Thyroid gland (tissue), 4 donors: ENCODE measurements at regions not wholly inside any gene's neighbourhood (a gene's known extent, or its start where the extent isn't known, plus 50 kb on each side); places are given as distances from the start of the nearest gene placed in this dataset.

Experiments used
- POLR2A ChIP-seq, 2 donors: fragments of 450-650 bp; IDR thresholded peaks; one replicate each; pipeline ENCODE4 v1.6.1; 2017; ENCODE audit warnings: antibody characterized with exemption in 2 of 2, mild to moderate bottlenecking in 2 of 2, moderate library complexity in 1 of 2
- TF ChIP-seq, protein P1 (sequence below), 6 experiments: fragments of 200-600 bp in 3 of 6; fragments of 450-650 bp in 3 of 6; sonication (generic) in 3 of 6; IDR thresholded peaks; one replicate each; pipeline ENCODE4 v1.5.1; 2016 to 2019; ENCODE audit warnings: antibody characterized with exemption in 6 of 6, mild to moderate bottlenecking in 2 of 6, inconsistent platforms in 1 of 6, moderate library complexity in 1 of 6

DNA sequence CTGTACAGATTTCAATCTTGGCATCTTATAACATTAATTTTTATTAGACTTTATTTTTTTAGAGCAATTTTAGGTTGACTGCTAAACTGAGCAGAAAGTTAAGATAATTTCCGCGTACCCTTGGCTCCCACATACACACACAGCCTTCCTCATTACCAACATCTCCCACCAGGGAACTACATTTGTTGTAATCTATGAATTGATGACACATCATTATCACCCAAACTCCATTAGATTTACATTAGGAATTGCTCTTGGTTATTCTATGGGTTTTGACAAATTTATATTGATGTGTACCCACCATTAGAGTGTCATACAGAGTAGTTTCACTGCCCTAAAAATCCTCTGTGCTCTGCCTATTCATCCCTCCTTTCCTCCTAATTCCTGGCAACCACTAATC, 56.4 kb upstream of the GRIK3 start:
- TF ChIP-seq, protein P1, sequence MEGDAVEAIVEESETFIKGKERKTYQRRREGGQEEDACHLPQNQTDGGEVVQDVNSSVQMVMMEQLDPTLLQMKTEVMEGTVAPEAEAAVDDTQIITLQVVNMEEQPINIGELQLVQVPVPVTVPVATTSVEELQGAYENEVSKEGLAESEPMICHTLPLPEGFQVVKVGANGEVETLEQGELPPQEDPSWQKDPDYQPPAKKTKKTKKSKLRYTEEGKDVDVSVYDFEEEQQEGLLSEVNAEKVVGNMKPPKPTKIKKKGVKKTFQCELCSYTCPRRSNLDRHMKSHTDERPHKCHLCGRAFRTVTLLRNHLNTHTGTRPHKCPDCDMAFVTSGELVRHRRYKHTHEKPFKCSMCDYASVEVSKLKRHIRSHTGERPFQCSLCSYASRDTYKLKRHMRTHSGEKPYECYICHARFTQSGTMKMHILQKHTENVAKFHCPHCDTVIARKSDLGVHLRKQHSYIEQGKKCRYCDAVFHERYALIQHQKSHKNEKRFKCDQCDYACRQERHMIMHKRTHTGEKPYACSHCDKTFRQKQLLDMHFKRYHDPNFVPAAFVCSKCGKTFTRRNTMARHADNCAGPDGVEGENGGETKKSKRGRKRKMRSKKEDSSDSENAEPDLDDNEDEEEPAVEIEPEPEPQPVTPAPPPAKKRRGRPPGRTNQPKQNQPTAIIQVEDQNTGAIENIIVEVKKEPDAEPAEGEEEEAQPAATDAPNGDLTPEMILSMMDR (IDR thresholded peaks at IDR 0.05) = no peak
- no peak for TF ChIP-seq POLR2A (IDR thresholded peaks at IDR 0.05)
